ENCODE measurements at regions not wholly inside any gene's neighbourhood (a gene's known extent, or its start where the extent isn't known, plus 50 kb on each side); places are given as distances from the start of the nearest gene placed in this dataset.

DNA sequence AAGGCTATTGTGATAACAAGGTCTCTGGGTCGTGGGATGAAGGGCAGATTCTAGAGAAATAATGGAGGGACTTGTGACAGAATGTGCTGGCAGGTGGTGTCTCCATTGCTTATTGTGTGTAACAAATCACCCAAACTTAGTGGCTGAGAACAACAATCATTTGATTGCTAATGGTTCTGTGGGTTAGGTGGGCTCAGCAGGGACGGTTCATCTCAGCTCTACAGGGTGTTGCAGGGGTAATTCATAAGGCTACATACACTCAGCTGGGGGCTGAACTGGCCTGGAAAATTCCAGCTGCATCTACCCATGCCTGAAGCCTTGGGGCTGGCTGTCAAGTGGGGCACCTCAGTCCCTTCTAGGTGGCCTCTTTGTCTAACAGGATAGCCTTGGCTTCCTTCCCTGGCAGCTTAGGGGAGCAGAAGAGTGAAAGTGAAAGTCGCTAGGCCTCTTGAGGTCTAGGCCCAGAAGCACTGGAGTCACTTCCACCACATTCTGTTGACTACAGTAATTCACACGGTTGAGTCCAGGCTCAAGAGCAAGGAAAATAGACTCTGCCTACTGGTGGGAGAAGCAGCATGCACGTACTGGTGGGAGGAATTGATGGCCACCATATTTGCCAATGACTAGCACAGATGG is 308.9 kb downstream of the MN1 start:
- H3K36me3 ChIP-seq (ENCODE audit: insufficient read depth, low read length): no peaks in the 10 kb centered on the region
- H3K4me1 ChIP-seq (ENCODE audit: insufficient read depth, low read length): peaks cover 17% of the 10 kb centered on the region
- H3K27ac ChIP-seq (ENCODE audit: low read depth, low read length): no peak overlapping the region
- no peak for TF ChIP-seq EZH2 (IDR thresholded peaks at IDR 0.05; ENCODE audit: insufficient read depth, low read length)
- TF ChIP-seq, protein P1, sequence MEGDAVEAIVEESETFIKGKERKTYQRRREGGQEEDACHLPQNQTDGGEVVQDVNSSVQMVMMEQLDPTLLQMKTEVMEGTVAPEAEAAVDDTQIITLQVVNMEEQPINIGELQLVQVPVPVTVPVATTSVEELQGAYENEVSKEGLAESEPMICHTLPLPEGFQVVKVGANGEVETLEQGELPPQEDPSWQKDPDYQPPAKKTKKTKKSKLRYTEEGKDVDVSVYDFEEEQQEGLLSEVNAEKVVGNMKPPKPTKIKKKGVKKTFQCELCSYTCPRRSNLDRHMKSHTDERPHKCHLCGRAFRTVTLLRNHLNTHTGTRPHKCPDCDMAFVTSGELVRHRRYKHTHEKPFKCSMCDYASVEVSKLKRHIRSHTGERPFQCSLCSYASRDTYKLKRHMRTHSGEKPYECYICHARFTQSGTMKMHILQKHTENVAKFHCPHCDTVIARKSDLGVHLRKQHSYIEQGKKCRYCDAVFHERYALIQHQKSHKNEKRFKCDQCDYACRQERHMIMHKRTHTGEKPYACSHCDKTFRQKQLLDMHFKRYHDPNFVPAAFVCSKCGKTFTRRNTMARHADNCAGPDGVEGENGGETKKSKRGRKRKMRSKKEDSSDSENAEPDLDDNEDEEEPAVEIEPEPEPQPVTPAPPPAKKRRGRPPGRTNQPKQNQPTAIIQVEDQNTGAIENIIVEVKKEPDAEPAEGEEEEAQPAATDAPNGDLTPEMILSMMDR (IDR thresholded peaks at IDR 0.05; ENCODE audit: insufficient read depth, low read depth, low read length): no peak
- DNase-seq (ENCODE audit: low read depth) (no peak), FAIRE-seq (no peak)
- H3K4me2 ChIP-seq (ENCODE audit: low read length): no peak overlapping the region
- H3K9ac ChIP-seq (ENCODE audit: low read length): no peak overlapping the region
- no peak overlapping the region for H2AFZ ChIP-seq (ENCODE audit: low read depth, low read length)
- Mint-ChIP-seq H3K36me3 (ENCODE audit: low read depth, unreplicated experiment) (no peaks in the 10 kb centered on the region), H3K27ac (ENCODE audit: unreplicated experiment) (no peak overlapping the region), H3K9me3 (ENCODE audit: unreplicated experiment) (peaks cover 6% of the 10 kb centered on the region), H3K4me3 (ENCODE audit: unreplicated experiment) (no peak overlapping the region), H3K27me3 (ENCODE audit: low read depth, unreplicated experiment) (no peaks in the 10 kb centered on the region), H3K4me1 (ENCODE audit: low read depth, unreplicated experiment) (peaks cover 13% of the 10 kb centered on the region)
- peaks cover 5% of the 10 kb centered on the region for H3K9me3 ChIP-seq (ENCODE audit: insufficient read depth, low read depth, low read length)
- H3K4me3 ChIP-seq (ENCODE audit: insufficient read depth, low read depth, low read length): no peak overlapping the region
- no peaks in the 10 kb centered on the region for H3K27me3 ChIP-seq (ENCODE audit: insufficient read depth, low read length)
- H3K79me2 ChIP-seq (ENCODE audit: insufficient read depth, low read length): no peaks in the 10 kb centered on the region
- H4K20me1 ChIP-seq (ENCODE audit: insufficient read depth, low read length): no peaks in the 10 kb centered on the region

GRCh38 chr22:27493796-27494195 is 307.8 kb downstream of the MN1 start:
- Histone ChIP-seq H3K9ac (ENCODE audit: low read length) (no peak overlapping the region), H3K79me2 (ENCODE audit: insufficient read depth, low read length) (no peaks in the 10 kb centered on the region), H3K27me3 (ENCODE audit: insufficient read depth, low read length) (no peaks in the 10 kb centered on the region), H3K36me3 (ENCODE audit: insufficient read depth, low read length) (no peaks in the 10 kb centered on the region), H2AFZ (ENCODE audit: low read depth, low read length) (no peak overlapping the region), H3K4me1 (ENCODE audit: insufficient read depth, low read length) (peaks cover 6% of the 10 kb centered on the region), H3K9me3 (ENCODE audit: insufficient read depth, low read depth, low read length) (peaks cover 5% of the 10 kb centered on the region), H4K20me1 (ENCODE audit: insufficient read depth, low read length) (no peaks in the 10 kb centered on the region), H3K4me2 (ENCODE audit: low read length) (no peak overlapping the region), H3K4me3 (ENCODE audit: insufficient read depth, low read depth, low read length) (no peak overlapping the region), H3K27ac (ENCODE audit: low read depth, low read length) (no peak overlapping the region)
- Mint-ChIP-seq H3K4me3 (ENCODE audit: unreplicated experiment) (no peak overlapping the region), H3K27ac (ENCODE audit: unreplicated experiment) (no peak overlapping the region), H3K27me3 (ENCODE audit: low read depth, unreplicated experiment) (peaks cover 6% of the 10 kb centered on the region), H3K9me3 (ENCODE audit: unreplicated experiment) (peaks cover 6% of the 10 kb centered on the region), H3K4me1 (ENCODE audit: low read depth, unreplicated experiment) (peaks cover 10% of the 10 kb centered on the region), H3K36me3 (ENCODE audit: low read depth, unreplicated experiment) (no peaks in the 10 kb centered on the region)
- no peak for FAIRE-seq
- TF ChIP-seq, protein P1 (IDR thresholded peaks at IDR 0.05; ENCODE audit: insufficient read depth, low read depth, low read length): no peak
- TF ChIP-seq EZH2 (IDR thresholded peaks at IDR 0.05; ENCODE audit: insufficient read depth, low read length): no peak
- DNase-seq (ENCODE audit: low read depth): no peak

GRCh38 chr22:27494785-27495184 is 306.8 kb downstream of the MN1 start:
- Mint-ChIP-seq H3K27ac (ENCODE audit: unreplicated experiment) (no peak overlapping the region), H3K27me3 (ENCODE audit: low read depth, unreplicated experiment) (peaks cover 6% of the 10 kb centered on the region), H3K36me3 (ENCODE audit: low read depth, unreplicated experiment) (no peaks in the 10 kb centered on the region), H3K4me3 (ENCODE audit: unreplicated experiment) (no peak overlapping the region), H3K4me1 (ENCODE audit: low read depth, unreplicated experiment) (peaks cover 7% of the 10 kb centered on the region), H3K9me3 (ENCODE audit: unreplicated experiment) (peaks cover 6% of the 10 kb centered on the region)
- Histone ChIP-seq H2AFZ (ENCODE audit: low read depth, low read length) (peak overlapping the region; percentile 26), H3K4me1 (ENCODE audit: insufficient read depth, low read length) (peaks cover 3% of the 10 kb centered on the region), H3K9me3 (ENCODE audit: insufficient read depth, low read depth, low read length) (peaks cover 5% of the 10 kb centered on the region), H3K27ac (ENCODE audit: low read depth, low read length) (no peak overlapping the region), H4K20me1 (ENCODE audit: insufficient read depth, low read length) (no peaks in the 10 kb centered on the region), H3K9ac (ENCODE audit: low read length) (no peak overlapping the region), H3K4me3 (ENCODE audit: insufficient read depth, low read depth, low read length) (no peak overlapping the region), H3K79me2 (ENCODE audit: insufficient read depth, low read length) (no peaks in the 10 kb centered on the region), H3K36me3 (ENCODE audit: insufficient read depth, low read length) (no peaks in the 10 kb centered on the region), H3K4me2 (ENCODE audit: low read length) (no peak overlapping the region), H3K27me3 (ENCODE audit: insufficient read depth, low read length) (no peaks in the 10 kb centered on the region)
- no peak for FAIRE-seq
- DNase-seq (ENCODE audit: low read depth): no peak
- TF ChIP-seq, protein P1 (IDR thresholded peaks at IDR 0.05; ENCODE audit: insufficient read depth, low read depth, low read length): no peak

All from astrocyte (in vitro differentiated cells and primary cell).